ENCODE measurements at regions not wholly inside any gene's neighbourhood (a gene's known extent, or its start where the extent isn't known, plus 50 kb on each side); places are given as distances from the start of the nearest gene placed in this dataset.

DNA sequence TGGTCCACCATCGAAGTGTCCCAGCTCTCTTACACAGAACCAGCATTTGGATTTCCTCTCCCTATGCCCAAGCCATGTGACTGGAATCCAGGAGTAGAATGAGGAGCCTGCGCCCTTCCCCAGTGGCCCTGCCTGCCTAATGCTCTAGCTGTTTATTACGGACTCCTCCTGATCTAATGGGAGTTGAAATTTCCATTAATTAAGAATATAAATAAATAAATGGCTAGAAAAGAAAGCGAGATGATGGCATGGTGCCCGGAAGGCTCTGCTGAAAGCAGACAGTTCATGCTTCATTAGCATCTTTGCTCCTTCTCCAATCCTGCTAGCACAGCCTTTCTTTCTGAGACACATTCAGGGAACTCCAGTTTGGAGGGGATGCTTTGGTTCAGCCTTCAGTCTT lies 216.2 kb downstream of the SEC16B start:
- in situ Hi-C loops (cut with HindIII; ENCODE audit: low pct_unique_long_range_greater_than_20kb, low sequenced_read_pairs) = no loop called here
- DNase-seq (ENCODE audit: low read depth) = no peak

DNA sequence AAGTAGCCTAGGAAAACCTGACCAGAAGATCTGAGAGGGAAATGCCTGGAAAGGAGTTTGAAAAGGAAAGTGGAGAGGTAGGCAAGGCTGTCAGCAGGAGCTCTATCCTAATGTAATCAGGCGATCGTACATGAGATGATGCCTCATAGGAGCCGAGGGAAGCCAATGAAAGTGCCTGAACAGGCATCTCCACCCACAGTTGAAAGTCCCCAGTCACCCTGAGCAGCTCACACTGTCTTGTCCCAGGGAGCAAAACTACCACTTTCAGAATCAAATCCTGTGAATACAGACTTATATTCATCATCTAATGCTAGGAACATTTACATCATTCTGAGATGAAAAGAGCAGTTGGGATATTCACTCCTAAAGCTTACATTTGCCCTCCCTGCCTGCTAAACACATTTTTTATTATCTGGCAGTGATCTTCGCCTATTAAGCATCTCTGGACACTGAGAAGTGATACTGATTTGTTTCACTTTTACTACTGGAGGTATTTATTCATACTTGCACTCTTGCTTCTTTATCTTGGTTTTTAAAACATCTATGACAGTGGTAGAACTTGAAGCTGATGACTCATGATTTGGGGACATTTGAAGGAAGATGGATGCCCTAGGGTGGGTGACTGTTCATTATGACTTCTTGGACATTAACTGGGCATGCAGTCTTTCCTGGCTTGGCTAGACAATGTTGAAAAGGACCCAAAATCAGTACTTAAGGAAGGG lies 221.6 kb downstream of the SEC16B start:
- in situ Hi-C loops (cut with HindIII; ENCODE audit: low pct_unique_long_range_greater_than_20kb, low sequenced_read_pairs) = no loop called here
- no peak for DNase-seq (ENCODE audit: low read depth)

DNA sequence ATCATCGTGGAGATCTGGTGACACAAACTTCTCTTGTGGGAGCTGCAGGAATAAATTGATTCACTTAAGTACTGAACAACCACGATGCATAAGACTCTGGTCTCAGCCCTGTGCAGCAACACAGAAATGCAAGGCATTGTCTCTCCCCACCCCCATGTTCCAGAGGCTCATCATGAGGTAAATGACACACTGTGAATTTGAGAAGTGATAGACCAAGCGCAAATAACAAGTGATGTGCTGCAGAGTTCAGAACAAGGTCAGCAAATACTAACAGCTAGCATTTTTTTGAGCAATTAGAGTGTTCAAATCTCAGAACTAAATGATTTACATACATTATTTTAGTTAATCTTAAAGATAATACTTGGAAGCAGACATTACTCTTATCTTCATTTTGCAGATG lies 223.7 kb downstream of the SEC16B start:
- no peak for DNase-seq (ENCODE audit: low read depth)
- in situ Hi-C loops (cut with HindIII; ENCODE audit: low pct_unique_long_range_greater_than_20kb, low sequenced_read_pairs) = no loop called here

- in situ Hi-C loops (cut with HindIII; ENCODE audit: low pct_unique_long_range_greater_than_20kb, low sequenced_read_pairs) = no loop called here
- DNase-seq (ENCODE audit: low read depth) = no peak
These were observed 225.0 kb downstream of the SEC16B start for GRCh38 chr1:177744906-177745305.

- no peak for DNase-seq (ENCODE audit: low read depth)
- in situ Hi-C loops (cut with HindIII; ENCODE audit: low pct_unique_long_range_greater_than_20kb, low sequenced_read_pairs) = no loop called here
These were observed 228.4 kb downstream of the SEC16B start for GRCh38 chr1:177741476-177741875.

GRCh38 chr1:177739780-177740179 lies 230.1 kb downstream of the SEC16B start:
- no peak for DNase-seq (ENCODE audit: low read depth)
- in situ Hi-C loops (cut with HindIII; ENCODE audit: low pct_unique_long_range_greater_than_20kb, low sequenced_read_pairs) = no loop called here

GRCh38 chr1:177737456-177737855 lies 232.4 kb downstream of the SEC16B start:
- in situ Hi-C loops (cut with HindIII; ENCODE audit: low pct_unique_long_range_greater_than_20kb, low sequenced_read_pairs) = no loop called here
- DNase-seq (ENCODE audit: low read depth) = no peak

- no peak for DNase-seq (ENCODE audit: low read depth)
- in situ Hi-C loops (cut with HindIII; ENCODE audit: low pct_unique_long_range_greater_than_20kb, low sequenced_read_pairs) = no loop called here
These were observed 237.7 kb downstream of the SEC16B start for GRCh38 chr1:177732178-177732577.

DNA sequence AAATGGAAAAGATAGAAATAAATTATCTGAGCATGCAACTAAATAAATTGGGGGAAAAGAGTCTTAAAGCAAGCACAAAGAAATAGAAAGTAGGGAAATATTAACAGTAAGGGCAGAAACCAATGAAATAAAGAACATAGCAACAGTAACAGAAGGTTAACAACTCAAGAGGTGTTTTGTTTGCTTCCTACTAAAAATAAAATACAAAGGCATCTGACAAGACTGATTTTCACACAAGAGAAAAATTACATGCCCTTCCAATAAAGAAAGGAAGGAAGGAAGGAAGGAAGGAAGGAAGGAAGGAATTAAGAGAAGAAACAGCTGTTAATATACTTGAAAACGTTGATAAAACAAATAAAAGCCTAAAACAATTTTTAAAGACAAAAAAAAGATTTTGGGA lies 240.2 kb downstream of the SEC16B start:
- no peak for DNase-seq (ENCODE audit: low read depth)
- in situ Hi-C loops (cut with HindIII; ENCODE audit: low pct_unique_long_range_greater_than_20kb, low sequenced_read_pairs) = no loop called here

DNA sequence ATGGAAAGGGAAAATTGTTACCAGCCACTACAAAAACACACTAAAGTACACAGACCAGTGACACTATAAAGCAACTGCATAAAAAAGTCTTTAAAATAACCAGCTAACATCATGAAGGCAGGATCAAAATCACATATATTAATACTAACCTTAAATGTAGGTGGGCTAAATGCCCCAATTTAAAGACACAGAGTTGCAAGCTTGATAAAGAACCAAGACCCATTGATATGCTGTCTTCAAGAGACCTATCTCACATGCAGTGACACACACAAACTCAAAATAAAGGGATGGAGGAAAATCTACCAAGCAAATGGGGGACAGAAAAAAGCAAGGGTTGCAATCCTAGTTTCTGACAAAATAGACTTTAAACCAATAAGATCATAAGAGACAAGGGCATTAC lies 246.3 kb downstream of the SEC16B start:
- DNase-seq (ENCODE audit: low read depth) = no peak
- in situ Hi-C loops (cut with HindIII; ENCODE audit: low pct_unique_long_range_greater_than_20kb, low sequenced_read_pairs) = no loop called here

DNA sequence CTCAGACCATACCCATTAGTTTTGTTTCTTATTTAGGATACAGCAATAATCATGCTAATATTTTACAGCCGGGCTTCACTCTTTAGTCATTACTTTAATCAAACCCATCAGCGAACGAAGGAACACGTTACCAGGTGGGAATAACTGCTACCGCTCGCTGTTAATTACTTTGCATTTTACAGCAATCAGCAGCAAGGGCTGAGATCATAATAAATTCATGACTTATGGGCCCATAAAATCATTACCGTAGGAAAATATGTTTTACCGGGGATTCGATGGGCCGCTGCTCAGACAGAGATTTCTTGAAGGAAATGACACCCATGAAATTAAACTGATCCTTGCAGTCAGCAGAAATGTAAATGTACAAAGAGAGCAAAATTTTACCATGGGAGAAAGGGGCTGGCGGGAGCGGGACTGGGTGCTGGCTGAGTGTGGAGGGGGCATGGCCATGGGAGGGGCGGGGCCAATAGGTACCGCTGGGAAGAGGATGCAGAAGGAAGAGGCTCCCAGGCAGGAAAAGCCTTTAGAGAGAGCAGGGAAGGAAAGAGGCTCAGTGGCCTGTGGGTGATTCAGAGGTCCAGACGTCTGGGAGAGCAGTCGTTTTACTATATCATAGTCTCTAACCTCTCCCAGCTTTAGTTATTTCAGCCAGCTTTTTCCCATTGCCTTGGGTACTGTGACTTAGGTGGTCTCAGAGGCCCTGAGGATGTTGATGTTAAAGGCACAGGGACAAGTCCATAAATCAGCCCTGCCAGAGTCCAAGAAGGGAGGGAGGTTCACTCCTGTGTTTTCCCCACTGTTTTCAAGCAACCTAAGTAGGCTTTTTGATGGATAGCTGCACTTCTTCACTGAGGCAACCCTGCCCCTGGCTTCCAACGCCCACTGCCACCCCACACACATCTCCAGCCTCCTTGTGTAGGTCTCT lies 258.9 kb downstream of the SEC16B start:
- in situ Hi-C loops (cut with HindIII; ENCODE audit: low pct_unique_long_range_greater_than_20kb, low sequenced_read_pairs) = no loop called here
- no peak for DNase-seq (ENCODE audit: low read depth)

DNA sequence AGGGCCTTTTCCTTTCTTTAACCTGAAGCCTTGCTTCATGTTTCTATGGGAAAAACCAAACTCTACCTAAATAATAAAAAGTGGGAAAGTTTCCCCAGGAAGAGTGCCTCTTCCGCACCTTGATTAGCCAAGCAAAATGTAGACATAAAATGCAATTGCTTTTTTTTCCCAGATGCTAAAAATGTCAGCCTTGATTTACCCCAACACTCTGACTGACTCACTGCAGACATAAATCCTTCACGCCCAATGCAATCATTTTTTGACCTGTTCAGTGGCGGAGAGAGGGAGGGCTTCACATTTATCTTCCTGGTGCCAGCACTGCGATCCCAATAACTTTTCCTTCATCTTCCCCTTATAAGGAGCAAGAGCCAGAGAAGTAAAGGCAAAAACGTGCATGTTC lies 261.5 kb downstream of the SEC16B start:
- in situ Hi-C loops (cut with HindIII; ENCODE audit: low pct_unique_long_range_greater_than_20kb, low sequenced_read_pairs) = no loop called here
- no peak for DNase-seq (ENCODE audit: low read depth)

- DNase-seq (ENCODE audit: low read depth) = no peak
- in situ Hi-C loops (cut with HindIII; ENCODE audit: low pct_unique_long_range_greater_than_20kb, low sequenced_read_pairs) = no loop called here
These were observed 262.9 kb downstream of the SEC16B start for GRCh38 chr1:177706977-177707376.

DNA sequence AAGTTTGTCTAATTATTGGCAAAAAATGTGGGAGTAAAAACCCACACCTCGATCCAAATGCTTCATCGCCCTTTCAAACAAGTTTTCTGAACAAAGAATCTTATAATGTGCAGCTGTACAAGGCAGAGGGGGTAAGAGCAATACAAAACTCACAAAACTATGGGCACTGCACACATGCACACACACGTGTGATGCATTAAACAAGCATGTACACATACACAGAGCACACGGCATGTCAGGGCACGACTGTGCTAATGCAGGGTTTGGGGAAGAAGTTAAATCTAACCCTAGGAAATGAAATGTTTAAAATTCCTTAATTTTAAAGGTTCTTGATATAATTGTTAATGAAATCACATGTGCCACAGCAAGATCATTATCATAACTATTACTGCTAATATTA lies 264.0 kb downstream of the SEC16B start:
- DNase-seq (ENCODE audit: low read depth) = no peak
- in situ Hi-C loops (cut with HindIII; ENCODE audit: low pct_unique_long_range_greater_than_20kb, low sequenced_read_pairs) = no loop called here

- in situ Hi-C loops (cut with HindIII; ENCODE audit: low pct_unique_long_range_greater_than_20kb, low sequenced_read_pairs) = no loop called here
- DNase-seq (ENCODE audit: low read depth) = no peak
These were observed 265.9 kb downstream of the SEC16B start for GRCh38 chr1:177703888-177704446.

GRCh38 chr1:177701654-177702353 lies 268.1 kb downstream of the SEC16B start:
- in situ Hi-C loops (cut with HindIII; ENCODE audit: low pct_unique_long_range_greater_than_20kb, low sequenced_read_pairs) = no loop called here
- no peak for DNase-seq (ENCODE audit: low read depth)

DNA sequence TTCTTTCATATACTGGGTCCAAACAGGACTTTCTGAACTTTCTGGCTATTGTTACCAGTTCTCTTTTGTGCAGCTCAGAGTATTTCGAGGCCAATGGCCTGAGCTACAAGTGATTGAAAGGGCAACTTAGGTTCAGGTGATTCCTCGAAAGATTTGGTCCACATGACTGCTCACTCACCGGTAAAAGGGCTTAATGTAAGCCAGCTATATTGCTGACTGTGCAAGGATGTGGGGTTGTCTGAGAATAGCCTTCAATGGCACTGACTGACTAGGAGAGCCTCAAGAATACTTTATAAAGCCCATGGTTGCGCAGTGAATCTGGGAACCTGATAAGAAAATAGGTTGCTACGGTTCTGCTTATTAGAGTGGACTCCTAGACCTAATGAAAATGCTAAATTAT lies 269.0 kb downstream of the SEC16B start:
- in situ Hi-C loops (cut with HindIII; ENCODE audit: low pct_unique_long_range_greater_than_20kb, low sequenced_read_pairs) = no loop called here
- no peak for DNase-seq (ENCODE audit: low read depth)

DNA sequence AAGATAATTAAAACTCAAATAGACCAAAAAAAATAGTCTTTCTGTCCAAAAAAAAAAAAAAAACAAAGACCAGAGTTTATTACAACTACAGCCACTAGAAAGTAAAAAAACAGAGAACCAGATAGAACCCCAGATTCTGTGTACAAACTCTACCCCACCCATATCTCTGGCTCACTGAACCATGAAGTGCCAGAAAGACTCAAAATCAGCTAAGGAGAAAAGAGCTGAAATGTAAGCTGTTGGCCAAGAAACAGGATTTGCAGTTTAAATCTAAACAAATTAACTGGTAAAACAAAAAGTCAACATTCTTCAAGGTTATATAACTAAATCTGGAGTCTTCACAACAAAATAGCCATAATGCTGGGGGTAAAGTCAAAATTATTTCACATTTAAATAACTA lies 278.9 kb downstream of the SEC16B start:
- DNase-seq (ENCODE audit: low read depth) = no peak
- in situ Hi-C loops (cut with HindIII; ENCODE audit: low pct_unique_long_range_greater_than_20kb, low sequenced_read_pairs) = no loop called here

- in situ Hi-C loops (cut with HindIII; ENCODE audit: low pct_unique_long_range_greater_than_20kb, low sequenced_read_pairs) = no loop called here
- DNase-seq (ENCODE audit: low read depth) = no peak
These were observed 282.3 kb downstream of the SEC16B start for GRCh38 chr1:177687544-177687943.
